ENCODE measurements at regions not wholly inside any gene's neighbourhood (a gene's known extent, or its start where the extent isn't known, plus 50 kb on each side); places are given as distances from the start of the nearest gene placed in this dataset.

- H3K4me1 ChIP-seq (ENCODE audit: control insufficient read depth in 5 of 5, insufficient read depth in 5 of 5, low read length in 5 of 5): no peaks in the 10 kb centered on the region
- TF ChIP-seq CTCF (IDR thresholded peaks at IDR 0.05; ENCODE audit: control extremely low read depth, extremely low read depth): no peak
- WGBS, 2 donors: 88 to 90% methylated on average over 2 of the region's 2 CpGs
Observed at GRCh38 chr18:29540548-29540947, 1363.6 kb upstream of the CDH2 start.

GRCh38 chr18:29531746-29532145 lies 1354.8 kb upstream of the CDH2 start:
- Histone ChIP-seq H3K27me3 (ENCODE audit: control insufficient read depth in 3 of 3, insufficient read depth in 3 of 3, low read length in 2 of 3) (no peaks in the 10 kb centered on the region), H3K4me3 (no peak overlapping the region), H3K9me3 (ENCODE audit: control insufficient read depth in 4 of 4, insufficient read depth in 3 of 4, low read length in 3 of 4) (no peaks in the 10 kb centered on the region), H3K9ac (ENCODE audit: insufficient read depth in 1 of 2, low read length in 2 of 2) (no peak overlapping the region), H3K36me3 (ENCODE audit: control insufficient read depth in 4 of 4, insufficient read depth in 4 of 4, low read length in 4 of 4) (no peaks in the 10 kb centered on the region), H3K27ac (ENCODE audit: low read depth in 1 of 2, low read length in 1 of 2) (no peak overlapping the region), H3K4me1 (ENCODE audit: control insufficient read depth in 5 of 5, insufficient read depth in 5 of 5, low read length in 5 of 5) (no peaks in the 10 kb centered on the region)
- TF ChIP-seq CTCF (IDR thresholded peaks at IDR 0.05; ENCODE audit: control extremely low read depth, extremely low read depth): no peak
- DNase-seq: no peak
- no peak for ATAC-seq (ENCODE audit: insufficient read depth, low FRiP score)

More at GRCh38 chr18:29540548-29540947, 1363.6 kb upstream of the CDH2 start:
- DNase-seq: no peak
- H3K4me3 ChIP-seq: no peak overlapping the region
- no peaks in the 10 kb centered on the region for H3K27me3 ChIP-seq (ENCODE audit: control insufficient read depth in 3 of 3, insufficient read depth in 3 of 3, low read length in 2 of 3)
- ATAC-seq (ENCODE audit: insufficient read depth, low FRiP score): no peak
- H3K36me3 ChIP-seq (ENCODE audit: control insufficient read depth in 4 of 4, insufficient read depth in 4 of 4, low read length in 4 of 4): no peaks in the 10 kb centered on the region
- H3K27ac ChIP-seq (ENCODE audit: low read depth in 1 of 2, low read length in 1 of 2): no peak overlapping the region
- no peaks in the 10 kb centered on the region for H3K9me3 ChIP-seq (ENCODE audit: control insufficient read depth in 4 of 4, insufficient read depth in 3 of 4, low read length in 3 of 4)
- H3K9ac ChIP-seq (ENCODE audit: insufficient read depth in 1 of 2, low read length in 2 of 2): no peak overlapping the region

GRCh38 chr18:29523371-29523770 lies 1346.4 kb upstream of the CDH2 start:
- H3K27ac ChIP-seq (ENCODE audit: low read depth in 1 of 2, low read length in 1 of 2): no peak overlapping the region
- no peak for TF ChIP-seq CTCF (IDR thresholded peaks at IDR 0.05; ENCODE audit: control extremely low read depth, extremely low read depth)
- H3K9ac ChIP-seq (ENCODE audit: insufficient read depth in 1 of 2, low read length in 2 of 2): no peak overlapping the region
- no peaks in the 10 kb centered on the region for H3K9me3 ChIP-seq (ENCODE audit: control insufficient read depth in 4 of 4, insufficient read depth in 3 of 4, low read length in 3 of 4)
- ATAC-seq (ENCODE audit: insufficient read depth, low FRiP score) (no peak), DNase-seq (peak in 1 of 3 donors; percentile 12)
- no peaks in the 10 kb centered on the region for H3K27me3 ChIP-seq (ENCODE audit: control insufficient read depth in 3 of 3, insufficient read depth in 3 of 3, low read length in 2 of 3)
- no peaks in the 10 kb centered on the region for H3K36me3 ChIP-seq (ENCODE audit: control insufficient read depth in 4 of 4, insufficient read depth in 4 of 4, low read length in 4 of 4)
- whole genome bisulfite sequencing, 2 donors: 73 to 85% methylated on average over 3 of the region's 3 CpGs
- no peaks in the 10 kb centered on the region for H3K4me1 ChIP-seq (ENCODE audit: control insufficient read depth in 5 of 5, insufficient read depth in 5 of 5, low read length in 5 of 5)
- no peak overlapping the region for H3K4me3 ChIP-seq

GRCh38 chr18:29512761-29513160 lies 1335.8 kb upstream of the CDH2 start:
- no peak for ATAC-seq (ENCODE audit: insufficient read depth, low FRiP score)
- WGBS, 2 donors: 75 to 89% methylated on average over 3 of the region's 3 CpGs
- H3K9me3 ChIP-seq (ENCODE audit: control insufficient read depth in 4 of 4, insufficient read depth in 3 of 4, low read length in 3 of 4): no peaks in the 10 kb centered on the region

More at GRCh38 chr18:29512761-29513160, 1335.8 kb upstream of the CDH2 start:
- no peak overlapping the region for H3K9ac ChIP-seq (ENCODE audit: insufficient read depth in 1 of 2, low read length in 2 of 2)
- H3K4me1 ChIP-seq (ENCODE audit: control insufficient read depth in 5 of 5, insufficient read depth in 5 of 5, low read length in 5 of 5): no peaks in the 10 kb centered on the region
- H3K27me3 ChIP-seq (ENCODE audit: control insufficient read depth in 3 of 3, insufficient read depth in 3 of 3, low read length in 2 of 3): no peaks in the 10 kb centered on the region
- no peak for TF ChIP-seq CTCF (IDR thresholded peaks at IDR 0.05; ENCODE audit: control extremely low read depth, extremely low read depth)
- DNase-seq: no peak
- H3K27ac ChIP-seq (ENCODE audit: low read depth in 1 of 2, low read length in 1 of 2): no peak overlapping the region
- H3K4me3 ChIP-seq: no peak overlapping the region
- H3K36me3 ChIP-seq (ENCODE audit: control insufficient read depth in 4 of 4, insufficient read depth in 4 of 4, low read length in 4 of 4): no peaks in the 10 kb centered on the region

Data from lung (tissue), 11 donors.